GM12864 (cell line): ENCODE measurements at regions not wholly inside any gene's neighbourhood (a gene's known extent, or its start where the extent isn't known, plus 50 kb on each side); places are given as distances from the start of the nearest gene placed in this dataset.

ENCODE experiments used
- DNase-seq: peaks from one replicate; pipeline ENCODE4 v3.0.0-alpha.2; 2011; ENCODE audit warnings: low read depth
- H3K4me3 ChIP-seq: 2 replicates; pipeline ENCODE4 v1.5.1; 2011; ENCODE audit warnings: mild to moderate bottlenecking, low read depth, low read length, control low read depth
- CTCF ChIP-seq: IDR thresholded peaks from 2 replicates; pipeline ENCODE4 v1.5.1; 2011; ENCODE audit warnings: low read depth, mild to moderate bottlenecking, moderate library complexity, low read length, control low read depth, inconsistent platforms; ENCODE audit errors: missing control alignments

- TF ChIP-seq CTCF, result no peak
- no peak overlapping the region; the same call in 1 of the 2 replicates for H3K4me3 ChIP-seq
- no peak for DNase-seq
Measured at GRCh38 chr12:93136253-93137055, 207.4 kb upstream of the EEA1 start.

- no peak overlapping the region; the same call in none of the 2 replicates for H3K4me3 ChIP-seq
- no peak for DNase-seq
- TF ChIP-seq CTCF, result no peak
Measured at GRCh38 chr12:93137656-93138612, 208.8 kb upstream of the EEA1 start.

GRCh38 chr12:93139028-93139665 lies 210.1 kb upstream of the EEA1 start:
- TF ChIP-seq CTCF, result no peak
- no peak overlapping the region for H3K4me3 ChIP-seq
- no peak for DNase-seq

- no peak for DNase-seq
- no peak for TF ChIP-seq CTCF
- no peak overlapping the region for H3K4me3 ChIP-seq
Measured at GRCh38 chr12:93140325-93140724, 211.2 kb upstream of the EEA1 start.

GRCh38 chr12:93140801-93141200 lies 211.7 kb upstream of the EEA1 start:
- DNase-seq, result no peak

More at GRCh38 chr12:93140801-93141200, 211.7 kb upstream of the EEA1 start:
- no peak overlapping the region for H3K4me3 ChIP-seq
- no peak for TF ChIP-seq CTCF
